GM18867 (cell line): ENCODE measurements at regions not wholly inside any gene's neighbourhood (a gene's known extent, or its start where the extent isn't known, plus 50 kb on each side); places are given as distances from the start of the nearest gene placed in this dataset.
"Not testable (repeated sequence)": the region's sequence is repeated elsewhere in the genome, so short reads cannot be mapped to it uniquely, and the experiment has no call there.

Experiments
- ATAC-seq: cut with Tn5 transposase; IDR thresholded peaks from one replicate; pipeline ENCODE4 v1.9.1; 2021; ENCODE audit warnings: mild to moderate bottlenecking, moderate library complexity; ENCODE audit not compliant: unreplicated experiment

DNA sequence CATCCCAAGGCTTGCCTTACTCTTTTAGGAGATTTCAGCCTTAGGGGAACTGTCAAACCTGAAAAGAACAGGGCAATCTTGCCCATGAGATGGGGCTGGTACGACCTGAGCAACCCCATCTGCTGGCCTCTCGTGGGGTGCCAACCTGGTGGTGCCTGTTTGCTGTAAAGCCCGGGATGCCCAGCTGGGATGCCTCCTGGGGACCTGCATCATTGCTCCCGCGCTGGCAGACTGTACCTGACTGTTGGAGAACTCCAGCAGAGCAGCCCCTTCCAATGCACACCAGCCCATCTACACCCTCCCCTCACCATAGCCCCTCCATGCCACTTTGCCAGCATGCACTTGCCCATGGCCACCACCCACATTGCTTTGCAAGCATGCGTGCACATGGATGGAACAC is 335.7 kb downstream of the RPS29 start:
- ATAC-seq, result no peak

DNA sequence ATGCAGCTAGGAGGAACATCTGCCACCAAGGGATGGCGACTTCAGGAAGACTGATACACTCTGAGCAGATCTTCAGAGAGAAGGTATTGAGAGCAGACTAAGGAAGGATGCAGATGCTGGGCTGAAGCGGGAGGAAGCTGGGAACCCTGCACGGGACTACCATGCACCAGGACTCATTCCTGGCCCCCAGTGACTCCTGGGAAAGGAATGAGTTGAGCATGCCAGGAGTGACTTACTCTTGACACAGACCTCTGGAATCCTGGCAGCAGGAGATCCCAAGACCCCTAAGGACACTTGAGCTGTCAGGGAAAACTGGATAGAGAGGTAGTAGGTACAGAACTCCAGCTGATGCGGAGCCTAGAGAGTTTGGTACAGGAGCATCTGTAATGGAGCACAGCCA is 336.1 kb downstream of the RPS29 start:
- ATAC-seq, result no peak

DNA sequence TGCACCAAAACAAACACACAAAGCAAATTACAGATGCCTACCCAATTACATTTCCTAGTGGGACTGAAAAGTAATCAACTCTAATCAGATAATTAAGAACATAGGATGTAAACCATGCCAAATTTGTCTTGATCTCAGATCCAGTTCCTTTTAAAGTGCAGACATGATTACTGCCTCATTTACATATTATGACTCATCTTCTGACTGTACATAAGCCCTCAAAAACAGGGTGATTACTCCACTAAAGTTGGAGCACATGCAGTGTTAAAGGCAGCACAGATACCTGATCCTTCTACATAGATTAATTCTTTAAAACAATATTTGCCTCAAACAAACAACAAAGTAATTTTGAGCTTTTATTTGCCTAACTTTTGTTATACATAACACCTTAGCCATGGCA is 337.2 kb downstream of the RPS29 start:
- no peak for ATAC-seq

- ATAC-seq, result not testable (repeated sequence)
Observed at GRCh38 chr14:49243777-49244176, 342.4 kb downstream of the RPS29 start.

DNA sequence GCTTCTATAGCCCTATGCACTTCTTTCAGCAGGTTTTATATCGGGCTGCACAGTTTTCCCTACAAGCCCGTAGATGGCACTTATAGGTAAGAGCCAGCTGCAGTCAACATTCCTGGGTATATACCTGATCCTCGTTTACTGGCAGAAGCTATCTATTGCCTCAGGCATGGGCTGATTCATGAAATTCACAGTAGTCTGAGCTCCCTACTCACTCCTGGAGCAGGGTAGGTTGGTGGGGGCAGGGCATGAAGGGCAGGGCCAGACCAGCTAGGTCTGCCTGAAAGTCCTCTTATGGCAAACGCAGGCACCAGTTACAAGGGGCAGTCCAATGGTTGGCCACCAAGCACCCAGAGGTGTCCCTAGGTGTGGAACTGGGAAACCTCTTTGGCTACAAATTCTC is 345.8 kb downstream of the RPS29 start:
- ATAC-seq, result no peak

GRCh38 chr14:49228552-49228951 is 357.6 kb downstream of the RPS29 start:
- no peak for ATAC-seq

DNA sequence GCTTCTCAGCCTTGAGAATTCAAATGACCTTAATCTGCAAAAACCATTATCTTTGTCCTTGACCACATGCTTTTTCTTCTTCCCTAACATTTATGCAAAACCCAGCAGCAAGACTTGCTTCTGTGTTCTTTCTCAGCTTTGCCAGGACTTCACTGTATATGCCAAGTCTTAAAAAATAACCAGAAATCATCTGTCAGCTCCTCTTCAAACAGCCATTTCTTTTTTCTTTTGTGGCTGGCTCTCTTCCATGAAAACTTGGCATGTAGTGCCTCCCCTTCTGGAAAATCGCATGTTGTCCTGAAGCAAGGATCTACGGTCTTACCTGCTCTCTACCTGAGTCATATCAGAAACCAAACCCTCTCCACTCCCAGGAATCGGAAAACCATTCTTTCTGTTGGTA is 364.9 kb downstream of the RPS29 start:
- ATAC-seq, result no peak

DNA sequence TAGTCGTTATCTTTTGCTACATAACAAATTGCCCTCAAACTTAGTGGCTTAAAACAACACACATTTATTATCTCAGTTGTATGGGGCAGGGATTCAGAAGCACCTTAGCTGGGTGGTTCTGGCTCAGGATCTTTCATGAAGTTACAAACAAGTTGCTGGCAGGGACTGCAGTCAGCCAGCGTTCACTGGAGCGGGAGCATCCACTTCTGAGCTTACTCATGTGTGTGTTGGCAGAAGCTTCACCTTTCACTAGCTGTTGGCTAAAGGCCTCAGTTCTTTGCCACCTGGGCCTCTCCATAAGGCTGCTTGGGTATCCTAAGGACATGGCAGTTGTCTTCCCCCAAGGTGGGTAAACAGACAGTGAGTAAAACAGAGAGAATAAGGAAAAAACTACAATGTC is 365.7 kb downstream of the RPS29 start:
- no peak for ATAC-seq

GRCh38 chr14:49218436-49219092 is 367.6 kb downstream of the RPS29 start:
- ATAC-seq, result no peak

- no peak for ATAC-seq
Observed at GRCh38 chr14:49212721-49213120, 373.5 kb downstream of the RPS29 start.

GRCh38 chr14:49209416-49209815 is 376.8 kb downstream of the RPS29 start:
- ATAC-seq, result no peak

DNA sequence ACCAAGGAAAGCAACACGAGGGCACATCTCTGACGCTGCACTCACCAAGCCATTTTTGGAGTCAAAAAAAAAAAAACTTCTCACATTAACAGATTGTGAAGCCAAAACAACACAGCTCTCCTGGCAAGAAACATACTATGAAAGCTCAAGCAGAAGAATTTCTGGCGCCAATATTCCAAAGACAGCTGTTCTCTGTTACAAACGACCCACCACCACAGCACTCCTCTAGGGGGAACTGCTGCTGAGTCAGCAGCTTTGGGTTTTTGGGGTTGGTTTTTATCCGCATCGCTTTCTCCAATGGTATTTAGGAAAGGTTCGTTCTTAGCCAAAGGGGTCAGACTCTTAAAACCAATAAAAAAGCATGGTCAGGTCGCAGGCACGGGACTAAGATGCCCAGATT is 379.4 kb downstream of the RPS29 start:
- no peak for ATAC-seq

GRCh38 chr14:49203676-49204075 is 382.5 kb downstream of the RPS29 start:
- ATAC-seq, result peak; percentile 54

DNA sequence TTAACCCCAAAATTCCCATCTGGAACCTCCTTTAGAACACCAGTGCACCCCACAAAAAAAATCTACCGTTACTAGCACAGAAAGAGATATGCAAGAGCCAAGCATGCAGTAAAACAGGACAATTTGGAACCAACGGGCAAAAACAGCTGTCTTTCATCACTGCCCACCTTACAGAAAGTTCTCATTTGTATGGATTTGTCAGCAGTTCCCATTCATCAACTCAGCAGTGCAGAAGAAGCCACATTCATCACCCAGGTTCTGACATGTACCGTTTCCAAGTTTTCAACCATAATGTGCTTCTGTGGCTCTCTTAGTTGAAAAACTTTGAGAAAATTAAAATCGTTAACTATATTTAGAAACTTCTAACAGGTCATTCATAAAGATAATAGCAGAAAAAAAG is 387.0 kb downstream of the RPS29 start:
- ATAC-seq, result no peak

- no peak for ATAC-seq
Observed at GRCh38 chr14:49196327-49196726, 389.9 kb downstream of the RPS29 start.

- no peak for ATAC-seq
Observed at GRCh38 chr14:49194067-49194466, 392.1 kb downstream of the RPS29 start.

DNA sequence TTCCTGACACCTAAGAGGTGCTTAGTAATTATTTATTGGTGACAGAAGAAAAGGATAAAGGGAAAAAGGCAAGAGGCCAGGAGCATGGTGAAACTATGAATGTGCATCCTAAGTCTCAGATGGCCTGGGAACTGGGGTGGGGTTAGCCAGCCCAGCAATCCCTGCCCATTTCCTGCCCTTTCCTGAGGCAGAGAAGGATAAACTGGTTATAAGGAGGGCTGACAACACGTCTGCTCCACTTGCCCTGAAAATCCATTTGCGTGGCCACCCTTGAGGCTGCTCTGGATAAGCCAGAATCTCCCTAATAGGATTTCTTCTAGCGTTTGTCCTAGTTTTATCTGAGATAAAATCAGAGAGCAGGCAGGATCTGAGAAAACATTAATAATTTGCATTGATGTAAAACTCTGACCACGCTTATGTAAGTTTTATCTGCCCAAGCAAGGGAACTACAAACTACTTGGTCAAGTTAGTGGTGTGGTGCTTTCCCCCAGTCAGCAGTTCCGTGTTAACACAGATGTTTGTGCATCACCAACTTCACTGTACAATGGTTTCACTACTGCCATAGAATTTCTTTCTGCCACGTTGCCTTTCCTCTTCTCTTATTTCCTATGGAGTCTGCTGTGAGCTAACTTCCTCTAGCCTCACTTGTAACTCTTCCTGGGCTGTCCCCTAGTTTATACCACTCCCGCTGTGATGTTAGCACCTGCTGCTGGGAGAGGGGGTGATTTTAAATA is 392.7 kb downstream of the RPS29 start:
- peak; percentile 98 for ATAC-seq

DNA sequence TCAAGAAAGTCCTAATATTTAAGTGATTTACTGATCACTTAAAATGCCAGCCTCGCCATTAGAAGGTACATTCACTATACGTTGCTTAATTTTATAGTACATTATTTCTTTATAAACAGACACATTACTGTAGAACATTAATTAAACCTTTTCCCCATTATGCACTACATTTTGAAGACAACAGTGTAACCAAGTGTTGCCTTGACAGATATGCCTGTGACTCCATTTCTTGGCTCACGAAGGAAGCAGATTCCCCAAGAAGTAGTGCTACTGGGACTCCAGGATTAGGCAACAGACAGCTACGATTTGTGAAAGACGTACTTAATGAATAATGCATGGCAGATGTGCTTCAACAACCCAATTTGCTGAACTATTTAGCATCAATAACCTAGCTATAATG is 394.8 kb downstream of the RPS29 start:
- ATAC-seq, result no peak

DNA sequence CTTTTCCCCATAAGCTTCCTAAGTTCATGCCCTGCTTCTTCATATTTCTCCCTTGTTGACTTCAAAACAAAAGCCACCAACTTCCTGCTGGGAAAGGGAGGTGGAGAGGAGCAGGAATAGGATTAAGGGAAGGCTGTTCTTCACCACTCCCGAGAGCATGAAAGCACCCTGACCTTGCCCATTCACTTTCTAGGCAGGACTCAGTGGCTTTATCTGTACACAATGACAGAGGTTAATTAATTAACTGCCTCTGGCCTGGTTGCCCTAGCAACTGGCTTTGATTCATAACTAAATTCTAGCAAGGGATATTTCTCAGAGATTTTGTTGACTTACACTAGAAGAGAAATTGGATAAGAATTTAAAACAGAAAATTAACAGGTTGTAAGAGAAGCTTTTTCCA is 396.8 kb downstream of the RPS29 start:
- no peak for ATAC-seq

GRCh38 chr14:49187799-49188198 is 398.4 kb downstream of the RPS29 start:
- no peak for ATAC-seq

DNA sequence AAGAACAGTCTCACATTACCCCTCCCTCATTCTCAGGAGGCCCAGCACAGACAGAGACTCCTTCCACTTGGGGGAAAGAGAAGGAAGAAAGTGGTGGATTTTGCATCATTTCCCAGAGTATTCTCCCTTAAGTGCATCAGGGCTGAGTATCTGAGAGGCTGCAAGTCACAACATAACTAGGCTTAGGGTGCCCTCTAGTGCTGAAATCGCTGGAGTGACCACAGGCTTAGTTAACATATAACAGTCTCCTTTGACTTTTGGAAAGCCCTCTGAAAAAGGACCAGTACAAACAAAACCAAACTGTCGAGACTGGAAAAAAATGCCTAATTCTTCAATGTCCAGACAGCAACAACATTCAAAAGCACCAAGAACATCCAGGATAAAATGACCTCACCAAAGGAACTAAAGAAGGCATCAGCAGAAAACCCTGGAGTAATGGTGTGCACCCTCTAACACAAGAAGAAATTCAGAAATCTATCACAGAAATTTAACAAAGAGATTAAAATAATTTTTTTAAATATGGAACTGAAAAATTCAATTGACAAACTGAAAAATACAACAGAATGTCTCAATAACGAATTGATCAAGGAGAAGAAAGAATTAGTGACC is 412.3 kb downstream of the RPS29 start:
- peak; percentile 100 for ATAC-seq

- ATAC-seq, result no peak
Observed at GRCh38 chr14:49164074-49164473, 422.1 kb downstream of the RPS29 start.
